Liver (tissue), 8 donors: ENCODE measurements at regions not wholly inside any gene's neighbourhood (a gene's known extent, or its start where the extent isn't known, plus 50 kb on each side); places are given as distances from the start of the nearest gene placed in this dataset.

Experiments used
- DNase-seq: peaks from one replicate; pipeline ENCODE4 v3.0.0-alpha.2; 2017; ENCODE audit warnings: low spot score
- H3K27ac ChIP-seq, 2 donors: one replicate each; pipeline ENCODE4 v1.7.0; 2013; ENCODE audit warnings: inconsistent platforms in 2 of 2, low read length in 2 of 2, control low read depth in 1 of 2, low read depth in 1 of 2, mild to moderate bottlenecking in 1 of 2
- H3K27me3 ChIP-seq, 4 donors: one replicate each; pipeline versions ENCODE4 v1.6.1 to v1.7.0; 2013; ENCODE audit warnings: low read length in 3 of 4, inconsistent platforms in 1 of 4, mild to moderate bottlenecking in 1 of 4, moderate library complexity in 1 of 4; ENCODE audit not compliant: control insufficient read depth in 4 of 4, insufficient read depth in 4 of 4
- H3K36me3 ChIP-seq, 4 donors: one replicate each; pipeline versions ENCODE4 v1.6.1 to v1.7.0; 2013; ENCODE audit warnings: low read length in 3 of 4, mild to moderate bottlenecking in 3 of 4, low read depth in 1 of 4, moderate library complexity in 1 of 4; ENCODE audit not compliant: control insufficient read depth in 4 of 4, insufficient read depth in 3 of 4
- H3K4me1 ChIP-seq, 4 donors: one replicate each; pipeline versions ENCODE4 v1.6.1 to v1.7.0; 2013; ENCODE audit warnings: low read length in 3 of 4, mild to moderate bottlenecking in 3 of 4, moderate library complexity in 1 of 4; ENCODE audit not compliant: control insufficient read depth in 4 of 4, insufficient read depth in 4 of 4
- H3K4me3 ChIP-seq, 3 donors: one replicate each; pipeline versions ENCODE4 v1.6.1 to v1.7.0; 2013; ENCODE audit warnings: low read length in 3 of 3, control low read depth in 1 of 3, low read depth in 1 of 3, mild to moderate bottlenecking in 1 of 3
- H3K9ac ChIP-seq, 2 donors: one replicate each; pipeline ENCODE4 v1.7.0; 2013; ENCODE audit warnings: low read length in 2 of 2, mild to moderate bottlenecking in 2 of 2, moderate library complexity in 2 of 2, control low read depth in 1 of 2, low read depth in 1 of 2
- H3K9me3 ChIP-seq, 4 donors: one replicate each; pipeline versions ENCODE4 v1.6.1 to v1.7.0; 2013; ENCODE audit warnings: low read length in 3 of 4; ENCODE audit not compliant: control insufficient read depth in 4 of 4
- FOXA1 ChIP-seq: IDR thresholded peaks from 2 replicates; pipeline ENCODE4 v1.6.1; 2016; ENCODE audit warnings: antibody characterized with exemption
- FOXA2 ChIP-seq: IDR thresholded peaks from 2 replicates; pipeline ENCODE4 v1.6.1; 2016; ENCODE audit warnings: antibody characterized with exemption
- GABPA ChIP-seq, 2 donors: IDR thresholded peaks in 1 of 2; conservative IDR thresholded peaks in 1 of 2; 2 replicates each; pipeline ENCODE4 v1.6.1; 2016; ENCODE audit warnings: antibody characterized with exemption in 2 of 2, mild to moderate bottlenecking in 1 of 2, moderate library complexity in 1 of 2
- HNF4A ChIP-seq, 2 donors: conservative IDR thresholded peaks; 2 replicates each; pipeline ENCODE4 v1.6.1; 2016; ENCODE audit warnings: antibody characterized with exemption in 2 of 2, mild to moderate bottlenecking in 2 of 2
- HNF4G ChIP-seq: IDR thresholded peaks from 2 replicates; pipeline ENCODE4 v1.6.1; 2016; ENCODE audit warnings: antibody characterized with exemption
- JUND ChIP-seq, 2 donors: IDR thresholded peaks; 2 replicates each; pipeline ENCODE4 v1.6.1; 2016; ENCODE audit warnings: antibody characterized with exemption in 2 of 2
- NR2F2 ChIP-seq: IDR thresholded peaks from 2 replicates; pipeline ENCODE4 v1.6.1; 2016; ENCODE audit warnings: antibody characterized with exemption
- RAD21 ChIP-seq, 2 donors: IDR thresholded peaks; 2 replicates each; pipeline ENCODE4 v1.6.1; 2016; ENCODE audit warnings: antibody characterized with exemption in 2 of 2, mild to moderate bottlenecking in 2 of 2
- SP1 ChIP-seq: IDR thresholded peaks from 2 replicates; pipeline ENCODE4 v1.6.1; 2018; ENCODE audit warnings: antibody characterized with exemption, mild to moderate bottlenecking
- TAF1 ChIP-seq: conservative IDR thresholded peaks from 2 replicates; pipeline ENCODE4 v1.6.1; 2016; ENCODE audit warnings: antibody characterized with exemption, mild to moderate bottlenecking
- YY1 ChIP-seq: IDR thresholded peaks from 2 replicates; pipeline ENCODE4 v1.6.1; 2016; ENCODE audit warnings: antibody characterized with exemption, mild to moderate bottlenecking
- WGBS: extraction: QIAGEN DNeasy Blood & Tissue Kit; methylation state at CpG from one replicate; pipeline ENCODE4 v1.1.7; 2013; 5-methylcytosine and 5-hydroxymethylcytosine counted together
- TF ChIP-seq, protein P1 (sequence below): IDR thresholded peaks from 2 replicates; pipeline ENCODE4 v1.6.1; 2016; ENCODE audit warnings: antibody characterized with exemption
- TF ChIP-seq, protein P2 (sequence below): fragments of 150-350 bp; IDR thresholded peaks from 2 replicates; pipeline ENCODE4 v1.5.1; 2017; ENCODE audit warnings: improper control_type of control experiment, low read depth, low read length; ENCODE audit not compliant: missing input control
- TF ChIP-seq, protein P3 (sequence below): IDR thresholded peaks from 2 replicates; pipeline ENCODE4 v1.6.1; 2016; ENCODE audit warnings: antibody characterized with exemption
- TF ChIP-seq, protein P4 (sequence below): IDR thresholded peaks from 2 replicates; pipeline ENCODE4 v1.6.1; 2016; ENCODE audit warnings: antibody characterized with exemption
- donor health status: healthy.
- donor health status: healthy.
- donor health status: healthy.
- donor health status: healthy.
- donor health status: healthy.

DNA sequence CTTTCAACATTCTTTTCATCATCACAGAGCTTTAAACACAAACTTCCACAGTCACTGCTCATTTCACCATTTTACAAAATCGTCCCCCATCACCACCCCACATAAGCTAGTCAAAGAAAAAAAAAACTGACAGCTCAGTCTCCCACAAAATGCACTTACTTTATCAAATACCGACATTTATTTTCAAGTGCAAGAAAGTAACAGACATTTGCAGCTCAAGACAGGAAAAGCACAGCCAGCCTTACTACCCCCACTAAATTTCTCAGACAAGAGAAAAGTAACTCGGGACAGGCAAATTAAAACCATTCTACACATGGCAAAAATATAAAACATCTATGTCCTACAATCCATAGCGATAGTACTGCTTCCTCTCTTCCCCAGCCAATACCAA, 402.4 kb downstream of the SHQ1 start:
- DNase-seq: no peak
- Histone ChIP-seq H3K4me1 (peaks cover 2 to 34% (median 16%) of the 10 kb centered on the region in 4 donors), H3K9ac (peak overlapping the region; percentile 84 to 96), H3K27ac (peak overlapping the region; percentile 89 to 96), H3K9me3 (no peaks in the 10 kb centered on the region), H3K4me3 (peak overlapping the region; percentile 75 to 86 (median 77)), H3K27me3 (no peaks in the 10 kb centered on the region), H3K36me3 (no peaks in the 10 kb centered on the region)
- TF ChIP-seq RAD21 (IDR thresholded peaks at IDR 0.05) (peak in 1 of 2 donors; percentile 6), FOXA2 (no peak), TAF1 (no peak), HNF4G (no peak), HNF4A (conservative IDR thresholded peaks at IDR 0.05) (no peak), JUND (IDR thresholded peaks at IDR 0.05) (no peak), NR2F2 (no peak), SP1 (no peak), FOXA1 (no peak), YY1 (peak; percentile 32), GABPA (IDR thresholded peaks at IDR 0.05 in 1 of 2, conservative IDR thresholded peaks at IDR 0.05 in 1 of 2) (no peak)
- TF ChIP-seq, protein P1, sequence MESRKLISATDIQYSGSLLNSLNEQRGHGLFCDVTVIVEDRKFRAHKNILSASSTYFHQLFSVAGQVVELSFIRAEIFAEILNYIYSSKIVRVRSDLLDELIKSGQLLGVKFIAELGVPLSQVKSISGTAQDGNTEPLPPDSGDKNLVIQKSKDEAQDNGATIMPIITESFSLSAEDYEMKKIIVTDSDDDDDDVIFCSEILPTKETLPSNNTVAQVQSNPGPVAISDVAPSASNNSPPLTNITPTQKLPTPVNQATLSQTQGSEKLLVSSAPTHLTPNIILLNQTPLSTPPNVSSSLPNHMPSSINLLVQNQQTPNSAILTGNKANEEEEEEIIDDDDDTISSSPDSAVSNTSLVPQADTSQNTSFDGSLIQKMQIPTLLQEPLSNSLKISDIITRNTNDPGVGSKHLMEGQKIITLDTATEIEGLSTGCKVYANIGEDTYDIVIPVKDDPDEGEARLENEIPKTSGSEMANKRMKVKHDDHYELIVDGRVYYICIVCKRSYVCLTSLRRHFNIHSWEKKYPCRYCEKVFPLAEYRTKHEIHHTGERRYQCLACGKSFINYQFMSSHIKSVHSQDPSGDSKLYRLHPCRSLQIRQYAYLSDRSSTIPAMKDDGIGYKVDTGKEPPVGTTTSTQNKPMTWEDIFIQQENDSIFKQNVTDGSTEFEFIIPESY: no peak
- TF ChIP-seq, protein P2, sequence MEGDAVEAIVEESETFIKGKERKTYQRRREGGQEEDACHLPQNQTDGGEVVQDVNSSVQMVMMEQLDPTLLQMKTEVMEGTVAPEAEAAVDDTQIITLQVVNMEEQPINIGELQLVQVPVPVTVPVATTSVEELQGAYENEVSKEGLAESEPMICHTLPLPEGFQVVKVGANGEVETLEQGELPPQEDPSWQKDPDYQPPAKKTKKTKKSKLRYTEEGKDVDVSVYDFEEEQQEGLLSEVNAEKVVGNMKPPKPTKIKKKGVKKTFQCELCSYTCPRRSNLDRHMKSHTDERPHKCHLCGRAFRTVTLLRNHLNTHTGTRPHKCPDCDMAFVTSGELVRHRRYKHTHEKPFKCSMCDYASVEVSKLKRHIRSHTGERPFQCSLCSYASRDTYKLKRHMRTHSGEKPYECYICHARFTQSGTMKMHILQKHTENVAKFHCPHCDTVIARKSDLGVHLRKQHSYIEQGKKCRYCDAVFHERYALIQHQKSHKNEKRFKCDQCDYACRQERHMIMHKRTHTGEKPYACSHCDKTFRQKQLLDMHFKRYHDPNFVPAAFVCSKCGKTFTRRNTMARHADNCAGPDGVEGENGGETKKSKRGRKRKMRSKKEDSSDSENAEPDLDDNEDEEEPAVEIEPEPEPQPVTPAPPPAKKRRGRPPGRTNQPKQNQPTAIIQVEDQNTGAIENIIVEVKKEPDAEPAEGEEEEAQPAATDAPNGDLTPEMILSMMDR: no peak
- TF ChIP-seq, protein P3, sequence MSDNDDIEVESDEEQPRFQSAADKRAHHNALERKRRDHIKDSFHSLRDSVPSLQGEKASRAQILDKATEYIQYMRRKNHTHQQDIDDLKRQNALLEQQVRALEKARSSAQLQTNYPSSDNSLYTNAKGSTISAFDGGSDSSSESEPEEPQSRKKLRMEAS: no peak
- TF ChIP-seq, protein P4, sequence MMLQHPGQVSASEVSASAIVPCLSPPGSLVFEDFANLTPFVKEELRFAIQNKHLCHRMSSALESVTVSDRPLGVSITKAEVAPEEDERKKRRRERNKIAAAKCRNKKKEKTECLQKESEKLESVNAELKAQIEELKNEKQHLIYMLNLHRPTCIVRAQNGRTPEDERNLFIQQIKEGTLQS: no peak
- 5% methylated on average over 4 of the region's 4 CpGs for WGBS

DNA sequence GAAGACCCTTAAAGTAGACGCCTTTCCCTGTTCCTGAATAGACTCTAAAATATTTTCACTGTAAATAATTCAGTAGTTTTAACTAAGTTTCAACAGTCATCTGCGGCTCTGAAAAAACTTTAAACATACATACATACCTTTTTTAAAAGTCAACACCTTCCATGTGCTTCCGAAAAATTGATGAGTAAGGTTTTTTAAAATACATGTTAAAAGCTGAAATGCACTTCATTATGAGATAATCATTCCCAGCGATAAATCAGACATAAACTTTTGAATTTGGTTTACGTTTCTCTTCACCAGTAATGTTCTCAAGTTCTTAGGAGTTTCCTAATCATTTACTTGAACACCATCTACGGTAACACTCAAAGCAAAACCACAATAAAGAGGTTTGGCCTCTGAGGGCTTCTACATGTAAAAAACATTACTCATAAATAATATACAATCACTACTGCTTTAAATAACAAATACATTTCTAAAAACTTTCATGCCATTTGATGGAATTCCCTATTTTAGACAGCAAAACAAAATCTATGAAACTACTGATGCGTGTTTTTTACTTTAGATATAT, 403.5 kb downstream of the SHQ1 start:
- WGBS: 68% methylated on average over 7 of the region's 7 CpGs
- Histone ChIP-seq H3K9me3 (no peaks in the 10 kb centered on the region), H3K4me3 (no peak overlapping the region), H3K27me3 (no peaks in the 10 kb centered on the region), H3K9ac (peak overlapping the region in 1 of 2 donors; percentile 96), H3K4me1 (peaks cover 2 to 37% (median 16%) of the 10 kb centered on the region in 4 donors), H3K27ac (no peak overlapping the region), H3K36me3 (peaks cover 0 to under 1% (median 0%) of the 10 kb centered on the region in 4 donors)
- no peak for DNase-seq
- TF ChIP-seq, protein P4: no peak
- TF ChIP-seq JUND (IDR thresholded peaks at IDR 0.05) (no peak), FOXA2 (no peak), FOXA1 (no peak), TAF1 (no peak), RAD21 (IDR thresholded peaks at IDR 0.05) (no peak), HNF4G (no peak), HNF4A (conservative IDR thresholded peaks at IDR 0.05) (no peak)
- TF ChIP-seq, protein P3: no peak
- TF ChIP-seq, protein P1: no peak
